Cerebellar nuclear complex (tissue), 1 donor: ENCODE measurements at regions not wholly inside any gene's neighbourhood (a gene's known extent, or its start where the extent isn't known, plus 50 kb on each side); places are given as distances from the start of the nearest gene placed in this dataset.
"Not testable (repeated sequence)": the region's sequence is repeated elsewhere in the genome, so short reads cannot be mapped to it uniquely, and the experiment has no call there.

Experiments
- DNase-seq, 2 experiments: peaks; one replicate each; lab custom pipeline; 2025; lab: John Stamatoyannopoulos, UW

DNA sequence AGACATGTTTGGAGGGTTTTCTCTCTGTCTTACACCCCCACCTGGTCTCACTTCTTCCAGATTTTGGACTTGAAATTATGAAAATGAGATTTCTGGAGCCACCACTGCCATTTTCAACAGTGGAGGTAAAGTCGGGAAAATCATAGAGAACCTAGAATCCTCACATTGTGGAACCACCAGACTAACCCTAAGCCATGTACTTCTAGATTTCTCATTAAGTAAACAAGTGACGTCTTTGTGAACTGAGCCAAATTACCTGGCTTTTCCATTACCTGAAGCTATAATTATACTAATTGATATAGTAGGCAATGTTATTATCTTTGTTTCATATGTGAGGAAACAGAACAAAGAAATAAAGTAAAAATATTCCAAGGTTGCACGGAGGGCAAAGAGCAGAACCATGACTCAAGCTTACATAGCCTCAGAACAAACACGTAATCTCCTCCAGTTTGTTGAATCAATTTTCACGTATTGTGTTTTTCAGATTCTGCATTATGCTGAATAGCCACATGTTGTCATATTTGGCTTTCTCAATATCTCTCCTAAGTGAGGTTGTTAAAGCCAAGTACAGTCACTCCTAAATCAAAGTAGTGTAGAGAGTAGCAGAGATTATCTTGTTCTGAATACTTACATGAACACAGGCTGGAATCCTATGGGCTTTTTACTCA, 101.3 kb upstream of the CMC1 start:
- DNase-seq = no peak

DNA sequence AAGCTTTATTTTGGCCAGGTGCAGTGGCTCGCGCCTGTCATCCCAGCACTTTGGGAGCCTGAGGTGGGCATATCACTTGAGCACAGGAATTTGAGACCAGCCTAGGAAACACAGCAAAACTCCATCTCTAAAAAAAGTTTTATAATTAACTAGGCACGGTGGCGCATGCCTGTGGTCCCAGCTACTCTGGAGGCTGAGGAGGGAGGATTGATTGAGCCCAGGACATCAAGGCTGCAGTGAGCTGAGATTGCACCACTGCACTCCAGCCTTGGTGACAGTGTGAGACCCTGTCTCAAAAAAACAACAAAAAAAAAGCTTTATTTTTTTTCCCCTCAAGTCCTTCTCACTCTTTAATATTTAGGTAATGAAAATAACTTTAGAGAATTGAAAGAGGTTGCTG, 100.8 kb upstream of the CMC1 start:
- no peak for DNase-seq

DNA sequence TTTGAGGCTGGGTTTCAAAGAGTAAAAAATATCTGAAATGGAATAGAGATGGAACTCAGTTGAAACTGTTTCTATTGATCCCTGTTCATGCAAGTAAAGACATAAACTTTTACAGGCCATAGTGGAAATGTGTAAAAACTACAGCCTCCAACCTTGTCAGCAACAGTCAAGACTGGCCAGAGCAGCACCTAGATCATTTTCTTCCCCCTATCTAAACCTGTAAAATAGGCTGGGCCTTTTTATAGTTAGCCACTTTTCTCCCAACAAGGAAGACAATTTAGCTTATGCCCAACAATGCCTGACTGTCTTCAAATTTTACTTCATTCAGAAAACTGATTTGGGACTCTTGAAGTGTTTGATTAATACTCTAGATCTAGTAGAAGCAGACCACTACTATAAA, 91.5 kb upstream of the CMC1 start:
- no peak for DNase-seq

DNA sequence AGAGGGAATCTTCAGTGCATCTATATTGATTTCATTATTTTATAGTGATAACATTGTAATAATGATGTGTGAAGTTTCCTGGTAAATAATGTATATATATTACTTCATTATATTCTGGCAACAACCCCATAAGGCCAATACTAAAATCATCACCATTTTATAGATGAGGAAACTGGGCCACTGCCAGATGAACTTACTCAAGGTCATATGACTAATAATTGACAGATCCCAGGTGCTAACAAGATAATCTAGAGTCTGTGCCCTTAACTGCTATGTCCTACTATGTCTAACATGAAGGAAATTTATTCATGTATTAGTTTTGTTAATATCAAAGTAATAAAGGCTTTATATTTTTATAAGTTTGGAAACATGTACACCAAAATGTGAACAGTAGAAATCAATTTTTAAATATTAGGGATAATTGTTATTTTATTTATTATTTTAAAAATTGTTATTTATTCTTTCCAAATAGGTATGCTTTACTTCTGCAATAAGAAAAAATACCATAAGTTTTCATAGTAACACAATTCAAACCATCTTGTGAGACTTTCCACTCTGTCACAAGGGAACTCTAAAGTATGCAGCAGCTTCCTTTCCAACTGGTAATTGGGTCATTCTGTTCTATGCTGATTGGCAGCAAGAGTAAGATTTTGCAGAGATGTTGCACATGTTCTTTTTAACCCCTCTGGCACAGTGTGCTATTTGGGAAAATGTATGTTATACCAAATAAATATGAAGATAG, 90.8 kb upstream of the CMC1 start:
- DNase-seq = no peak

DNA sequence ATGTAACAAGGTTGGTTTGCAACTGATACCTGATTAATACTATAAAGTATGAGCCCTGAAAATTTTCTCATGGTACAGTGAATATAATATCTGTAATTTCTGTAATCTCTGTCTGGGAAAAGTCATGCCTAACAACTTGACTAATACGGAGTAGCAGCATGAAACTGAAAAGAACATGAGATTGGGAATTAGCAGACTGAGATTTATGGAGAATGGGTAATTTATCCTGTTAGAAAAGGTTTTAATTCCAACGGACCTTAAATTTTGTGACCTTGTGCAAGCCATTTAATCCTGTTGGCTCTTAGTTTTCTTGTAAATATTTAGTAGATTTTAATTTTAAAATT, 90.2 kb upstream of the CMC1 start:
- no peak for DNase-seq

DNA sequence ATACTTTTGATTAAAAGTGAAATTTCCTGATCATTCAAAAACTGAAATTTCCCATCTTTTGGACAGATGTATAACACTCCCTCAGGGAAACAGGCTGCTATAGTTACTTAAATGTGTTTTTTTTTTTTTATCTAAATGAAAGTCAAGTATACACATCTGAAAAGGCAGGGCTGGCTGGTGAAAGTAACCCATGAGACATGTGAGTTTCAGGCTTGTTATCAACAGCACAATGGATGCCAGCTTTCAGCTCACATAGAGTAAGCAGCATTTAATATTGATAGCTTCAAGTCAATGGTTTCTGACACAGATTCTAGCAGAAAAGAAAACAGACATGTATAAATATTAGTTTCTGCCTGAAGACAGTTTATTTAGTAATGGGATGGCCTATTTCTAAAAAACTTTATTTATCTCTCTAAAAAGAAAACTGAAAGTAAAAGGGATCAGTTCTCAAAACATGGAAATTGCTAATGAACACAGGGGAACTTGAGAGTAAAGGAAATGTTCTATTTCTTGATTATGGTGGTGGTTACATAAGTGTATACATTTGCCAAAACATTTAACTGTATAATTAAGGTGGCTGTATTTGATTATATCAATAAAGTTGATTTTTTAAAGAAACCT, 89.7 kb upstream of the CMC1 start:
- DNase-seq = no peak

DNA sequence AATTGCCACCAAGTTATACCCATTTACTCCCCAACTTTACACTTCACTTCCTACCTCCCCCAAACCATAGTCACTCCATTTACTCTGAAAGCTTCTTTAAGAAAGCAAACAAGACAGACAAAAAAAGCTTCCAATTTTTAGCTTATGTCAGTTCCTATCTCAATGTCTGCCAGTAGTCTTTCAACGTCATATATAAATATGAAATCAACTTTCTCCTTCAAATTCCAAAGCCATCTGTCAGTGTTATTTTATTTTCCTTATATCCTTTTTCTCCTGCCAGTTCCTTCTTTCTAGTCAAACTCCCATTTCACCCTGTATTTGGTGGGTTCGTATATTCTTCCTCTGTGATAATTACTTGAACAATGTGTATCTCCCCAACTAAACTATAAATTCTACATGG, 85.8 kb upstream of the CMC1 start:
- DNase-seq = no peak

DNA sequence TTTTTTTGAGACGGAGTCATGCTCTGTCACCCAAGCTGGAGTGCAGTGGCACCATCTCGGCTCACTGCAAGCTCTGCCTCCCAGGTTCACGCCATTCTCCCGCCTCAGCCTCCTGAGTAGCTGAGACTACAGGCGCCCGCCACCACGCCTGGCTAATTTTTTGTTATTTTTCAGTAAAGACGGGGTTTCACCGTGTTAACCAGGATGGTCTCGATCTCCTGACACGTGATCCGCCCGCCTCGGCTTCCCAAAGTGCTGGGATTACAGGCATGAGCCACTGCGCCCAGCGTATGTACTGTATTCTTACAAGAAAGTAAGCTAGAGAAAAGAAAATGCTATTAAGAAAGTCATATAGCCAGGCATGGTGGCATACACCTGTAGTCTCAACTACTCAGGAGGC, 84.8 kb upstream of the CMC1 start:
- not testable (repeated sequence) for DNase-seq

DNA sequence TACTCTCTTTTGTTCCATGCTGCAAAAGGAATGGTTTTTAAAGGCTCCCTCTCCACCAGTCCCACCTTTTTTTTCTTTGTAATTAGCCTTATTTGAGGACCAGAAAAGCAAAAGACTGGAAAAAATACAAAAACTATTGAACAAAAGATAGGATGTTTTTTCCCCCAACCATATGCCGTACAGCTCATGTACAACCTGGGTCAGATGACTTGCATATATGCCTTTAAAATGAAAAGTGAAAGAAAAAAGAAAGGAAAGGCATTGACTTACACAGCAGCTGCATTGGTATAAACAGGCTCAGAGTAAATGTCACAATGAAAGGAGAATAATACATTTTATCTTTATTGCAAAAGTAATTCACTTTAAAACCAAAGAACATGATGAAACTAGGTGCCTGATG, 69.5 kb upstream of the CMC1 start:
- DNase-seq = no peak

DNA sequence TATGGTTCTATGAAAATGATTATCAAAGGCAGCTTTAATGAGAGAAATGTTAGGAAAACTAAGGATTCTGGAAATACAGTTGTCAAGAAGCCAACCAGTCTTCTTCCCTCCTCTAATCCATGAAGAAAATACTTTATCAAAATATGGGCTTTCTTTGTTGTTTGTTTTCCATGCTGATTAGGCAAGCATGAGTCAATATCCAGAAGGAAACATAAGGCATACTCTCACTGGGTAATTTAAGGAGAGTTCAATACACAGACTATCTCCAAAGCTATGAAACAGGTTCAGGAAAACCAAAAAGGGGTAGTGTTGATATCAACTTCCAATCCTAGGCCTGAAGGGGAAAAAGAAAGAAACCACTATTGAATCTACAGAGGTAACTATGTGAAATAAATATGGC, 68.7 kb upstream of the CMC1 start:
- DNase-seq = no peak

DNA sequence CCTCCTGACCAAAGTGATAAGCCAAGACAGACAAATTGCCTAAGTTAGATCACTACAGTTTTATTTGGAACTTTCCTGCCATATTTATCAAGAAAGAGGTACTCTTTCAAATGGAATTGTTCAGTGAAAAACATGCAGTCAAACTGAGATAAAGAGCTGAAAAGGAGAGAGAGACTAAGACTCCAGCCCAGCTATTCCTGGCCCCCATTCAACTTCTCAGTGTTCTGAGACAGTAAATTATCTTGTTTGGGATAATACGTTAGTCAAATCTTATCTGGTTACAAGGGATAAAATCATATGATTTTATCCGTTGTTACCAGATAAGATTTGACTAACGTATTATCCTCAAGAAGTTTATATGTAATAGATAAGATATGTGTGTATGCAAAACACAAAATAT, 67.6 kb upstream of the CMC1 start:
- no peak for DNase-seq

DNA sequence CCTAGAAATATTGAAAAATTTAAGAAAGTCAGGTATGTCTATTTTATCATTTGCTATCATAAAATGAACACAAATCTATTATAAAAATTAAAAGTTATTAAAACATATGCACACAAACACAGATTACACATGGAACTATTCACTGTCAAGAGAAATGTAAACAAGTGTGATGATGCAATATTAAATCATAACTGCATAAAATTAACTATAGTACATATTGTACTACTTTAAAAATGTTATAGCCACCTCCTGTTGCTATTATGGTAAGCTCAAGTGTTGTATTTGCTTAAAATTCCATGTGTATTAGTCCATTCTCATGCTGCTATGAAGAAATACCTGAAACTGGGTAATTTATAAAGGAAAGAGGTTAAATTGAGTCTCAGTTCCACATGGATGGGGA, 54.7 kb upstream of the CMC1 start:
- no peak for DNase-seq

DNA sequence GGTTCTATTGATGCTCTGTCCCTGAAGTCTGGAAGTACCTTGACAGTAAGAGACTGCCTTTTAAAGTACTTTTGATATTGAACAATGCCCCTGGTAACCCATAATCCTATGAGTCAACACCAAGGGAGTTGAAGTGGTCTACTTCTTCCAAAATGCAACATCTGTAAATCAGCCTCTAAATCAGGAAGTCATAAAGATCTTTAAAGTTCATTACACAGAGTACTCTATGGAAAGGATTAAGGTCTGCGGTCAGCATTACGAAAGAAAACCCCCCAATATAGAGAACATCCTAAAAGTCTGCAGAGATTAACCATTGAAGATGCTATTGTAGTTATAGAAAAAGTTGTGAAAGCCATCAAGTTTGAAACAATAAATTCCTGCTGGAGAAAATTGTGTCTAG, 52.7 kb upstream of the CMC1 start:
- DNase-seq = no peak

DNA sequence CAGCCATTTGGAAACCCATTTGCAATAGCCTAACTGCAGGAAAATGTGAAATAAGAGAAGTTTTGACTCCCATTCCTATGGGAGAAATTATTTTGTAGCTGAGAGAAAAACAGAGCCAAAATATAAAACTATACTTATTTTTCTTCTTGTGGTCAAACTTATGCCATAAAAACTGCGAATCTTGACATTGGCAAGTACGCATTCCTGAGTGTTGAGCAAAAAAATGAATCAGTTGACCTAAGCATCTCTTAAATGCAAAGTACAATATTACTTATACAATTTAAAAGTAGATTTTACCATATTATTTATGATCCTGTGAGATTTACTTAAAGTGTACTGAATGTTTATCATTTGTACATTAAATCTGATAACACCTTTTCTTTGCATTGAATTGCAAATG, 50.1 kb upstream of the CMC1 start:
- DNase-seq = no peak
